ENCODE measurements at regions not wholly inside any gene's neighbourhood (a gene's known extent, or its start where the extent isn't known, plus 50 kb on each side); places are given as distances from the start of the nearest gene placed in this dataset.

GRCh38 chr5:67903656-67904055 is 311.9 kb upstream of the PIK3R1 start:
- no peak for TF ChIP-seq CTCF (IDR thresholded peaks at IDR 0.05)
- TF ChIP-seq EZH2 (IDR thresholded peaks at IDR 0.05; ENCODE audit: borderline replicate concordance, insufficient read depth, low read depth, low read length, poor library complexity, severe bottlenecking): no peak

All from B cell (primary cell).